ENCODE measurements at regions not wholly inside any gene's neighbourhood (a gene's known extent, or its start where the extent isn't known, plus 50 kb on each side); places are given as distances from the start of the nearest gene placed in this dataset.

- Histone ChIP-seq H3K9ac (ENCODE audit: low read length) (no peak overlapping the region), H2AFZ (ENCODE audit: low read depth, low read length) (no peak overlapping the region), H3K27me3 (ENCODE audit: insufficient read depth, low read length) (no peaks in the 10 kb centered on the region), H3K4me1 (ENCODE audit: insufficient read depth, low read length) (no peaks in the 10 kb centered on the region), H3K79me2 (ENCODE audit: insufficient read depth, low read length) (no peaks in the 10 kb centered on the region), H3K9me3 (ENCODE audit: insufficient read depth, low read depth, low read length) (no peaks in the 10 kb centered on the region), H3K4me2 (ENCODE audit: low read length) (no peak overlapping the region), H3K27ac (ENCODE audit: low read depth, low read length) (no peak overlapping the region), H3K36me3 (ENCODE audit: insufficient read depth, low read length) (no peaks in the 10 kb centered on the region), H4K20me1 (ENCODE audit: insufficient read depth, low read length) (no peaks in the 10 kb centered on the region), H3K4me3 (ENCODE audit: insufficient read depth, low read depth, low read length) (no peak overlapping the region)
- TF ChIP-seq CTCF (IDR thresholded peaks at IDR 0.05; ENCODE audit: insufficient read depth, low read depth, low read length) (no peak), EZH2 (IDR thresholded peaks at IDR 0.05; ENCODE audit: insufficient read depth, low read length) (no peak)
- FAIRE-seq: no peak
- Mint-ChIP-seq H3K27ac (ENCODE audit: unreplicated experiment) (no peak overlapping the region), H3K36me3 (ENCODE audit: low read depth, unreplicated experiment) (no peaks in the 10 kb centered on the region), H3K9me3 (ENCODE audit: unreplicated experiment) (peaks cover 2% of the 10 kb centered on the region), H3K4me1 (ENCODE audit: low read depth, unreplicated experiment) (no peaks in the 10 kb centered on the region), H3K4me3 (ENCODE audit: unreplicated experiment) (no peak overlapping the region), H3K27me3 (ENCODE audit: low read depth, unreplicated experiment) (peaks cover 7% of the 10 kb centered on the region)
- DNase-seq (ENCODE audit: low read depth): no peak
Observed at GRCh38 chr1:61627365-61627764, 97.6 kb downstream of the TM2D1 start.

GRCh38 chr1:61626816-61627215, 98.1 kb downstream of the TM2D1 start:
- Mint-ChIP-seq H3K4me1 (ENCODE audit: low read depth, unreplicated experiment) (peaks cover 4% of the 10 kb centered on the region), H3K4me3 (ENCODE audit: unreplicated experiment) (no peak overlapping the region), H3K27ac (ENCODE audit: unreplicated experiment) (no peak overlapping the region), H3K36me3 (ENCODE audit: low read depth, unreplicated experiment) (no peaks in the 10 kb centered on the region), H3K27me3 (ENCODE audit: low read depth, unreplicated experiment) (peaks cover 7% of the 10 kb centered on the region), H3K9me3 (ENCODE audit: unreplicated experiment) (peaks cover 2% of the 10 kb centered on the region)
- Histone ChIP-seq H3K4me3 (ENCODE audit: insufficient read depth, low read depth, low read length) (no peak overlapping the region), H2AFZ (ENCODE audit: low read depth, low read length) (no peak overlapping the region), H3K9ac (ENCODE audit: low read length) (no peak overlapping the region), H3K4me1 (ENCODE audit: insufficient read depth, low read length) (no peaks in the 10 kb centered on the region), H3K79me2 (ENCODE audit: insufficient read depth, low read length) (no peaks in the 10 kb centered on the region), H4K20me1 (ENCODE audit: insufficient read depth, low read length) (no peaks in the 10 kb centered on the region), H3K9me3 (ENCODE audit: insufficient read depth, low read depth, low read length) (no peaks in the 10 kb centered on the region), H3K36me3 (ENCODE audit: insufficient read depth, low read length) (no peaks in the 10 kb centered on the region), H3K27ac (ENCODE audit: low read depth, low read length) (no peak overlapping the region), H3K4me2 (ENCODE audit: low read length) (no peak overlapping the region), H3K27me3 (ENCODE audit: insufficient read depth, low read length) (no peaks in the 10 kb centered on the region)
- TF ChIP-seq CTCF (IDR thresholded peaks at IDR 0.05; ENCODE audit: insufficient read depth, low read depth, low read length): no peak
- FAIRE-seq (no peak), DNase-seq (ENCODE audit: low read depth) (peak; percentile 39)

- Histone ChIP-seq H3K79me2 (ENCODE audit: insufficient read depth, low read length) (no peaks in the 10 kb centered on the region), H4K20me1 (ENCODE audit: insufficient read depth, low read length) (no peaks in the 10 kb centered on the region), H3K9ac (ENCODE audit: low read length) (no peak overlapping the region), H3K4me3 (ENCODE audit: insufficient read depth, low read depth, low read length) (no peak overlapping the region), H3K4me1 (ENCODE audit: insufficient read depth, low read length) (no peaks in the 10 kb centered on the region), H3K27ac (ENCODE audit: low read depth, low read length) (no peak overlapping the region), H2AFZ (ENCODE audit: low read depth, low read length) (no peak overlapping the region), H3K9me3 (ENCODE audit: insufficient read depth, low read depth, low read length) (no peaks in the 10 kb centered on the region), H3K36me3 (ENCODE audit: insufficient read depth, low read length) (no peaks in the 10 kb centered on the region), H3K27me3 (ENCODE audit: insufficient read depth, low read length) (no peaks in the 10 kb centered on the region), H3K4me2 (ENCODE audit: low read length) (no peak overlapping the region)
- FAIRE-seq (no peak), DNase-seq (ENCODE audit: low read depth) (no peak)
- Mint-ChIP-seq H3K4me3 (ENCODE audit: unreplicated experiment) (no peak overlapping the region), H3K9me3 (ENCODE audit: unreplicated experiment) (peaks cover 2% of the 10 kb centered on the region), H3K27me3 (ENCODE audit: low read depth, unreplicated experiment) (peaks cover 5% of the 10 kb centered on the region), H3K27ac (ENCODE audit: unreplicated experiment) (no peak overlapping the region), H3K36me3 (ENCODE audit: low read depth, unreplicated experiment) (no peaks in the 10 kb centered on the region), H3K4me1 (ENCODE audit: low read depth, unreplicated experiment) (peaks cover 9% of the 10 kb centered on the region)
- no peak for TF ChIP-seq EZH2 (IDR thresholded peaks at IDR 0.05; ENCODE audit: insufficient read depth, low read length)
- TF ChIP-seq CTCF (IDR thresholded peaks at IDR 0.05; ENCODE audit: insufficient read depth, low read depth, low read length): no peak
Observed at GRCh38 chr1:61623852-61624251, 101.1 kb downstream of the TM2D1 start.
